ENCODE measurements at regions not wholly inside any gene's neighbourhood (a gene's known extent, or its start where the extent isn't known, plus 50 kb on each side); places are given as distances from the start of the nearest gene placed in this dataset.

- Histone ChIP-seq H3K9me2 (ENCODE audit: insufficient read depth, low read length) (no peaks in the 10 kb centered on the region), H3K4me3 (ENCODE audit: low read depth, low read length, poor library complexity, severe bottlenecking) (no peak overlapping the region), H3K36me3 (ENCODE audit: insufficient read depth, low read length) (no peaks in the 10 kb centered on the region), H3K9me3 (ENCODE audit: low read length) (no peaks in the 10 kb centered on the region), H2AFZ (ENCODE audit: low read length) (no peak overlapping the region), H3K4me1 (ENCODE audit: insufficient read depth, low read length, poor library complexity, severe bottlenecking) (no peaks in the 10 kb centered on the region), H3K79me2 (ENCODE audit: insufficient read depth, low read depth, low read length) (no peaks in the 10 kb centered on the region), H4K20me1 (ENCODE audit: insufficient read depth, low read length) (no peaks in the 10 kb centered on the region), H3K4me2 (ENCODE audit: low read length) (no peak overlapping the region), H3K27ac (ENCODE audit: low read depth, low read length, poor library complexity, severe bottlenecking) (no peak overlapping the region)
- TF ChIP-seq CTCF (conservative IDR thresholded peaks at IDR 0.05; ENCODE audit: low read length) (no peak), EZH2phosphoT487 (IDR thresholded peaks at IDR 0.05; ENCODE audit: borderline replicate concordance, low read depth, low read length) (no peak)
- intact Hi-C loops (cut with micrococcal nuclease; ENCODE audit: unreplicated experiment) = no loop called here
- ChIA-PET CTCF (ENCODE audit: unreplicated experiment) (no interaction called here), POLR2A (interaction anchor here (0.6 kb wide), 1 partner anchor 903 kb away, joined by 4 read pairs; no protein-coding TSS in a partner anchor)
- BruUV-seq (replicated peaks) = no TSS peak
- no peak for DNase-seq (ENCODE audit: low spot score)
These were observed 557.6 kb downstream of the CETN3 start for GRCh38 chr5:89851911-89852310.

DNA sequence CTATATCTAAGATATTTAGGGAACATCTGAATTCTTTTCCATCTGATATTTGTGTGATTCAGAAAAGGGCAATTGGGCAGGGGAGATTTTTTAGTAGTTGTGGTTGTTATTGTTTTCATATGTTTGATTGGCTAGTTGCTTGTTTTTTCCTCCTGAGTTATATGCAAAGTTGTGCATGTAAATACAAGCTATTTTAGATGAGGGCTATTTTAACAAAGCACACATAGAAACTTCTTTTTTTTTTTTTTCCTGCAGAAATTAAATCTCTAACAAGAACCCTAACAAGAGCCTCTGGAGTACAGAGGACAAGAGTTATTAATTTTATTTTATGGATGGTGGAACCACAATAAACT is 559.1 kb downstream of the CETN3 start:
- no peak overlapping the region for H3K4me3 ChIP-seq (ENCODE audit: low read depth, low read length, poor library complexity, severe bottlenecking)
- POLR2A ChIA-PET = interaction anchor here (0.6 kb wide), 3 partner anchors 92 to 1360 kb away, joined by 3 read pairs; no protein-coding TSS in a partner anchor

More for the DNA sequence above, 559.1 kb downstream of the CETN3 start:
- intact Hi-C loops (cut with micrococcal nuclease; ENCODE audit: unreplicated experiment) = no loop called here
- no peak for DNase-seq (ENCODE audit: low spot score)
- Histone ChIP-seq H2AFZ (ENCODE audit: low read length) (no peak overlapping the region), H3K36me3 (ENCODE audit: insufficient read depth, low read length) (no peaks in the 10 kb centered on the region), H3K9me2 (ENCODE audit: insufficient read depth, low read length) (no peaks in the 10 kb centered on the region), H3K4me1 (ENCODE audit: insufficient read depth, low read length, poor library complexity, severe bottlenecking) (no peaks in the 10 kb centered on the region), H3K79me2 (ENCODE audit: insufficient read depth, low read depth, low read length) (no peaks in the 10 kb centered on the region), H3K9me3 (ENCODE audit: low read length) (no peaks in the 10 kb centered on the region), H4K20me1 (ENCODE audit: insufficient read depth, low read length) (no peaks in the 10 kb centered on the region), H3K27ac (ENCODE audit: low read depth, low read length, poor library complexity, severe bottlenecking) (no peak overlapping the region), H3K4me2 (ENCODE audit: low read length) (no peak overlapping the region)
- CTCF ChIA-PET (ENCODE audit: unreplicated experiment) = no interaction called here
- TF ChIP-seq EZH2phosphoT487 (IDR thresholded peaks at IDR 0.05; ENCODE audit: borderline replicate concordance, low read depth, low read length) (no peak), CTCF (conservative IDR thresholded peaks at IDR 0.05; ENCODE audit: low read length) (no peak)
- no TSS peak for BruUV-seq (replicated peaks)

Measured in OCI-LY7 (cell line).